ENCODE measurements at regions not wholly inside any gene's neighbourhood (a gene's known extent, or its start where the extent isn't known, plus 50 kb on each side); places are given as distances from the start of the nearest gene placed in this dataset.

GRCh38 chr10:28249512-28249911, 53.4 kb downstream of the MPP7 start (continued):
- TF ChIP-seq SNIP1 (IDR thresholded peaks at IDR 0.05; ENCODE audit: low read depth) = no peak

GRCh38 chr10:28248092-28248491, 54.8 kb downstream of the MPP7 start:
- no peak overlapping the region for H3K4me2 ChIP-seq (ENCODE audit: insufficient read depth, low read length)
- no peak overlapping the region for H2AFZ ChIP-seq (ENCODE audit: low read depth, low read length)
- no peaks in the 10 kb centered on the region for H4K20me1 ChIP-seq (replicated peaks; ENCODE audit: control insufficient read depth, insufficient read depth, low read length)
- H3K9me3 ChIP-seq (replicated peaks; ENCODE audit: control insufficient read depth, insufficient read depth, low read depth, low read length) = no peaks in the 10 kb centered on the region
- H3K27me3 ChIP-seq (ENCODE audit: control insufficient read depth in 2 of 2, insufficient read depth in 2 of 2, low read length in 2 of 2) = peaks cover 0 to 3% of the 10 kb centered on the region in 2 experiments; a peak in 4 of 5 replicates
- intact Hi-C loops (cut with micrococcal nuclease) (no loop called here), in situ Hi-C loops (cut with MboI) (no loop called here)
- H3K27ac ChIP-seq (ENCODE audit: extremely low read depth, low read depth, low read length) = no peak overlapping the region
- ChIA-PET CTCF (ENCODE audit: low intra/inter-chr PET ratio) (no interaction called here), POLR2A (interaction anchor here (1.0 kb wide), 2 partner anchors 19 to 104 kb away, joined by 3 read pairs; no protein-coding TSS in a partner anchor)
- ATAC-seq (no peak), DNase-seq (ENCODE audit: extremely low read depth in 1 of 4, low spot score in 3 of 4) (no peak), FAIRE-seq (no peak)
- 0% methylated on average over 8 of the region's 8 CpGs for WGBS (ENCODE audit: insufficient coverage, low coverage, missing lambda C conversion rate)
- no peak overlapping the region for H3K9ac ChIP-seq (ENCODE audit: insufficient read depth in 1 of 2, low read depth in 2 of 2, low read length in 2 of 2)
- H3K9me1 ChIP-seq (ENCODE audit: control insufficient read depth, insufficient read depth, low read length) = no peaks in the 10 kb centered on the region
- H3K79me2 ChIP-seq (ENCODE audit: control insufficient read depth, insufficient read depth, low read length) = no peaks in the 10 kb centered on the region
- TF ChIP-seq TGIF2 (CRISPR knock-in tag; IDR thresholded peaks at IDR 0.05) (no peak), NKRF (IDR thresholded peaks at IDR 0.05; ENCODE audit: borderline replicate concordance) (no peak), L3MBTL2 (IDR thresholded peaks at IDR 0.05) (no peak), PHB2 (IDR thresholded peaks at IDR 0.05; ENCODE audit: low read depth) (no peak), ZNF592 (IDR thresholded peaks at IDR 0.05) (no peak), CHCHD3 (CRISPR knock-in tag; IDR thresholded peaks at IDR 0.05) (no peak)
- no peaks in the 10 kb centered on the region for H3K4me1 ChIP-seq (replicated peaks in 1 of 2; ENCODE audit: control insufficient read depth in 2 of 2, insufficient read depth in 2 of 2, low read length in 2 of 2)
- H3K4me3 ChIP-seq = no peak overlapping the region
- no TSS peak for BruUV-seq (replicated peaks)
- H3K36me3 ChIP-seq (ENCODE audit: control insufficient read depth, insufficient read depth, low read length) = no peaks in the 10 kb centered on the region
